ENCODE measurements at regions not wholly inside any gene's neighbourhood (a gene's known extent, or its start where the extent isn't known, plus 50 kb on each side); places are given as distances from the start of the nearest gene placed in this dataset.

DNA sequence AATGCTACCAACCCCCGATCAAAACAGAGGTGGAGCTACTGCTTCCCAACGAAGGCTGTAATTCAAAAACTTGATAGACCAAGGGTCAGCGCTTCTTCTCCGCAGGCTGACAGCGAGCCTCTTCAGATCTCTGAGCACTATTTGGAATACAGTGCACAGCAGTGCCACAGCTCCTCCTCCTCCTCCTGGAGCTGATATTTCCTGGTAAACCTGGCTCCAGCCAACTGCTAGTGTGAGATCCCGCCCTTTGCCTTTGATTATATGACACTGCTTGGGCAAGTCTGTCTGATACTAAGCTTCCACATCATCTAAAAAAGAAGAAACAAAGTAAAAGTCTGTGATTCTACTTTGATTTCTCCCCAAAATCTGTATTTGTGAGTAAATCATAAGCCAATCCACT lies 710.5 kb downstream of the DACH1 start:
- ChIA-PET CTCF (interaction anchor here (0.6 kb wide), 1 partner anchor 36 kb away, joined by 3 read pairs; no protein-coding TSS in a partner anchor), POLR2A (no interaction called here)
- no peaks in the 10 kb centered on the region for H3K9me2 ChIP-seq
- no peak overlapping the region for H3K27ac ChIP-seq (ENCODE audit: low read depth in 2 of 2, low read length in 1 of 2)
- no peaks in the 10 kb centered on the region for H3K79me2 ChIP-seq (ENCODE audit: insufficient read depth)
- H4K20me1 ChIP-seq (ENCODE audit: insufficient read depth), result no peaks in the 10 kb centered on the region
- H3K4me1 ChIP-seq (ENCODE audit: control insufficient read depth in 1 of 2, insufficient read depth in 2 of 2, low read depth in 1 of 2, low read length in 1 of 2), result no peaks in the 10 kb centered on the region
- no peaks in the 10 kb centered on the region for H3K27me3 ChIP-seq (ENCODE audit: insufficient read depth)
- TF ChIP-seq, protein P1, sequence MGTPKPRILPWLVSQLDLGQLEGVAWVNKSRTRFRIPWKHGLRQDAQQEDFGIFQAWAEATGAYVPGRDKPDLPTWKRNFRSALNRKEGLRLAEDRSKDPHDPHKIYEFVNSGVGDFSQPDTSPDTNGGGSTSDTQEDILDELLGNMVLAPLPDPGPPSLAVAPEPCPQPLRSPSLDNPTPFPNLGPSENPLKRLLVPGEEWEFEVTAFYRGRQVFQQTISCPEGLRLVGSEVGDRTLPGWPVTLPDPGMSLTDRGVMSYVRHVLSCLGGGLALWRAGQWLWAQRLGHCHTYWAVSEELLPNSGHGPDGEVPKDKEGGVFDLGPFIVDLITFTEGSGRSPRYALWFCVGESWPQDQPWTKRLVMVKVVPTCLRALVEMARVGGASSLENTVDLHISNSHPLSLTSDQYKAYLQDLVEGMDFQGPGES (IDR thresholded peaks at IDR 0.05; ENCODE audit: low read depth, low read length), result no peak
- no peak for TF ChIP-seq RXRA (IDR thresholded peaks at IDR 0.05; ENCODE audit: borderline replicate concordance, low read depth)
- TF ChIP-seq FOSL2 (IDR thresholded peaks at IDR 0.05; ENCODE audit: borderline replicate concordance, low read depth), result no peak
- TF ChIP-seq, protein P2, sequence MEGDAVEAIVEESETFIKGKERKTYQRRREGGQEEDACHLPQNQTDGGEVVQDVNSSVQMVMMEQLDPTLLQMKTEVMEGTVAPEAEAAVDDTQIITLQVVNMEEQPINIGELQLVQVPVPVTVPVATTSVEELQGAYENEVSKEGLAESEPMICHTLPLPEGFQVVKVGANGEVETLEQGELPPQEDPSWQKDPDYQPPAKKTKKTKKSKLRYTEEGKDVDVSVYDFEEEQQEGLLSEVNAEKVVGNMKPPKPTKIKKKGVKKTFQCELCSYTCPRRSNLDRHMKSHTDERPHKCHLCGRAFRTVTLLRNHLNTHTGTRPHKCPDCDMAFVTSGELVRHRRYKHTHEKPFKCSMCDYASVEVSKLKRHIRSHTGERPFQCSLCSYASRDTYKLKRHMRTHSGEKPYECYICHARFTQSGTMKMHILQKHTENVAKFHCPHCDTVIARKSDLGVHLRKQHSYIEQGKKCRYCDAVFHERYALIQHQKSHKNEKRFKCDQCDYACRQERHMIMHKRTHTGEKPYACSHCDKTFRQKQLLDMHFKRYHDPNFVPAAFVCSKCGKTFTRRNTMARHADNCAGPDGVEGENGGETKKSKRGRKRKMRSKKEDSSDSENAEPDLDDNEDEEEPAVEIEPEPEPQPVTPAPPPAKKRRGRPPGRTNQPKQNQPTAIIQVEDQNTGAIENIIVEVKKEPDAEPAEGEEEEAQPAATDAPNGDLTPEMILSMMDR (IDR thresholded peaks at IDR 0.05), result no peak
- no peak for TF ChIP-seq TEAD4 (IDR thresholded peaks at IDR 0.05; ENCODE audit: borderline replicate concordance, insufficient read depth)
- no peak for TF ChIP-seq EP300 (IDR thresholded peaks at IDR 0.05; ENCODE audit: borderline replicate concordance in 1 of 2, low read depth in 1 of 2, low read length in 1 of 2)
- TF ChIP-seq ELF1 (IDR thresholded peaks at IDR 0.05), result no peak
- TF ChIP-seq GATA2 (CRISPR knock-in tag; IDR thresholded peaks at IDR 0.05), result no peak
- TF ChIP-seq POLR2AphosphoS5 (IDR thresholded peaks at IDR 0.05; ENCODE audit: low read depth, low read length), result no peak
- no peak for TF ChIP-seq CHD2 (IDR thresholded peaks at IDR 0.05; ENCODE audit: low read length, partially characterized antibody)
- TF ChIP-seq, protein P3, sequence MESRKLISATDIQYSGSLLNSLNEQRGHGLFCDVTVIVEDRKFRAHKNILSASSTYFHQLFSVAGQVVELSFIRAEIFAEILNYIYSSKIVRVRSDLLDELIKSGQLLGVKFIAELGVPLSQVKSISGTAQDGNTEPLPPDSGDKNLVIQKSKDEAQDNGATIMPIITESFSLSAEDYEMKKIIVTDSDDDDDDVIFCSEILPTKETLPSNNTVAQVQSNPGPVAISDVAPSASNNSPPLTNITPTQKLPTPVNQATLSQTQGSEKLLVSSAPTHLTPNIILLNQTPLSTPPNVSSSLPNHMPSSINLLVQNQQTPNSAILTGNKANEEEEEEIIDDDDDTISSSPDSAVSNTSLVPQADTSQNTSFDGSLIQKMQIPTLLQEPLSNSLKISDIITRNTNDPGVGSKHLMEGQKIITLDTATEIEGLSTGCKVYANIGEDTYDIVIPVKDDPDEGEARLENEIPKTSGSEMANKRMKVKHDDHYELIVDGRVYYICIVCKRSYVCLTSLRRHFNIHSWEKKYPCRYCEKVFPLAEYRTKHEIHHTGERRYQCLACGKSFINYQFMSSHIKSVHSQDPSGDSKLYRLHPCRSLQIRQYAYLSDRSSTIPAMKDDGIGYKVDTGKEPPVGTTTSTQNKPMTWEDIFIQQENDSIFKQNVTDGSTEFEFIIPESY (IDR thresholded peaks at IDR 0.05; ENCODE audit: borderline replicate concordance, low read depth), result no peak
- no peak for TF ChIP-seq EZH2phosphoT487 (IDR thresholded peaks at IDR 0.05; ENCODE audit: borderline replicate concordance, low read depth)
- no peak overlapping the region for H3K4me3 ChIP-seq (ENCODE audit: low read depth in 2 of 2, low read length in 1 of 2)
- no peak overlapping the region for H3K4me2 ChIP-seq
- H3F3A ChIP-seq (replicated peaks; ENCODE audit: insufficient read depth), result no peaks in the 10 kb centered on the region
- H3K9me3 ChIP-seq, result no peaks in the 10 kb centered on the region
- no peak overlapping the region for H2AFZ ChIP-seq (ENCODE audit: low read depth)
- WGBS (ENCODE audit: low lambda C conversion rate), result 71% methylated on average over 6 of the region's 6 CpGs
- H3K9ac ChIP-seq, result no peak overlapping the region
- H3K36me3 ChIP-seq (replicated peaks in 1 of 2; ENCODE audit: control insufficient read depth in 1 of 2, insufficient read depth in 2 of 2, low read length in 1 of 2), result no peaks in the 10 kb centered on the region
- DNase-seq, result no peak
